Stimulated activated naive CD8-positive, alpha-beta T cell treated with anti-CD3 and anti-CD28 coated beads, Interleukin-15, Interleukin-2, amounts not matched to agents 100 ng/mL and 50 ng/mL, for 24 hours (primary cell): ENCODE measurements at regions not wholly inside any gene's neighbourhood (a gene's known extent, or its start where the extent isn't known, plus 50 kb on each side); places are given as distances from the start of the nearest gene placed in this dataset.
"Not testable (repeated sequence)": the region's sequence is repeated elsewhere in the genome, so short reads cannot be mapped to it uniquely, and the experiment has no call there.

Experiments used
- H3K27ac Mint-ChIP-seq: one replicate; pipeline ENCODE4 v1.8.0; 2021; ENCODE audit warnings: mild to moderate bottlenecking, mixed read lengths
- H3K27me3 Mint-ChIP-seq: one replicate; pipeline ENCODE4 v1.8.0; 2021; ENCODE audit warnings: mixed read lengths
- H3K36me3 Mint-ChIP-seq: one replicate; pipeline ENCODE4 v1.8.0; 2021; ENCODE audit warnings: low read depth, mixed read lengths
- H3K4me1 Mint-ChIP-seq: one replicate; pipeline ENCODE4 v1.8.0; 2021; ENCODE audit warnings: low read depth, mixed read lengths
- H3K4me3 Mint-ChIP-seq: one replicate; pipeline ENCODE4 v1.8.0; 2021; ENCODE audit warnings: mild to moderate bottlenecking, mixed read lengths
- H3K9me3 Mint-ChIP-seq: one replicate; pipeline ENCODE4 v1.8.0; 2021; ENCODE audit warnings: mixed read lengths

- H3K4me1 Mint-ChIP-seq, result no peaks in the 10 kb centered on the region
- no peaks in the 10 kb centered on the region for H3K27me3 Mint-ChIP-seq
- no peaks in the 10 kb centered on the region for H3K36me3 Mint-ChIP-seq
- peaks cover 6% of the 10 kb centered on the region for H3K9me3 Mint-ChIP-seq
- H3K4me3 Mint-ChIP-seq, result no peak overlapping the region
- no peak overlapping the region for H3K27ac Mint-ChIP-seq
Measured at GRCh38 chr2:3108710-3109702, 268.6 kb downstream of the EIPR1 start.

- Mint-ChIP-seq H3K4me1 (no peaks in the 10 kb centered on the region), H3K4me3 (no peak overlapping the region), H3K9me3 (peaks cover 6% of the 10 kb centered on the region), H3K27ac (no peak overlapping the region), H3K27me3 (peaks cover 3% of the 10 kb centered on the region), H3K36me3 (no peaks in the 10 kb centered on the region)
Measured at GRCh38 chr2:3108105-3108504, 269.5 kb downstream of the EIPR1 start.

GRCh38 chr2:3107567-3107966 is 270.1 kb downstream of the EIPR1 start:
- H3K36me3 Mint-ChIP-seq, result no peaks in the 10 kb centered on the region
- H3K9me3 Mint-ChIP-seq, result peaks cover 6% of the 10 kb centered on the region
- peaks cover 3% of the 10 kb centered on the region for H3K27me3 Mint-ChIP-seq
- no peaks in the 10 kb centered on the region for H3K4me1 Mint-ChIP-seq
- H3K27ac Mint-ChIP-seq, result no peak overlapping the region
- H3K4me3 Mint-ChIP-seq, result no peak overlapping the region

GRCh38 chr2:3105814-3106569 is 271.6 kb downstream of the EIPR1 start:
- H3K27me3 Mint-ChIP-seq, result peaks cover 3% of the 10 kb centered on the region

GRCh38 chr2:3104958-3105813 is 272.4 kb downstream of the EIPR1 start:
- not testable (repeated sequence) for H3K4me1 Mint-ChIP-seq, H3K27ac Mint-ChIP-seq, H3K9me3 Mint-ChIP-seq, H3K4me3 Mint-ChIP-seq, H3K27me3 Mint-ChIP-seq, H3K36me3 Mint-ChIP-seq

More at GRCh38 chr2:3105814-3106569, 271.6 kb downstream of the EIPR1 start:
- H3K36me3 Mint-ChIP-seq, result no peaks in the 10 kb centered on the region
- no peak overlapping the region for H3K4me3 Mint-ChIP-seq
- peaks cover 6% of the 10 kb centered on the region for H3K9me3 Mint-ChIP-seq
- no peaks in the 10 kb centered on the region for H3K4me1 Mint-ChIP-seq
- no peak overlapping the region for H3K27ac Mint-ChIP-seq

- H3K4me3 Mint-ChIP-seq, result no peak overlapping the region
- peaks cover 3% of the 10 kb centered on the region for H3K27me3 Mint-ChIP-seq
- H3K27ac Mint-ChIP-seq, result no peak overlapping the region
- H3K36me3 Mint-ChIP-seq, result no peaks in the 10 kb centered on the region
- no peaks in the 10 kb centered on the region for H3K4me1 Mint-ChIP-seq
- no peaks in the 10 kb centered on the region for H3K9me3 Mint-ChIP-seq
Measured at GRCh38 chr2:3104261-3104660, 273.4 kb downstream of the EIPR1 start.

- Mint-ChIP-seq H3K27ac (no peak overlapping the region), H3K27me3 (peaks cover 3% of the 10 kb centered on the region), H3K4me1 (no peaks in the 10 kb centered on the region), H3K9me3 (no peaks in the 10 kb centered on the region), H3K36me3 (no peaks in the 10 kb centered on the region), H3K4me3 (no peak overlapping the region)
Measured at GRCh38 chr2:3102922-3103569, 274.6 kb downstream of the EIPR1 start.

GRCh38 chr2:3102081-3102921 is 275.3 kb downstream of the EIPR1 start:
- Mint-ChIP-seq H3K4me1 (no peaks in the 10 kb centered on the region), H3K9me3 (no peaks in the 10 kb centered on the region), H3K27me3 (peaks cover 3% of the 10 kb centered on the region), H3K27ac (no peak overlapping the region), H3K36me3 (no peaks in the 10 kb centered on the region), H3K4me3 (no peak overlapping the region)

GRCh38 chr2:3101016-3101942 is 276.3 kb downstream of the EIPR1 start:
- Mint-ChIP-seq H3K9me3 (no peaks in the 10 kb centered on the region), H3K4me1 (no peaks in the 10 kb centered on the region), H3K27me3 (peaks cover 3% of the 10 kb centered on the region), H3K27ac (no peak overlapping the region), H3K36me3 (no peaks in the 10 kb centered on the region), H3K4me3 (no peak overlapping the region)

- H3K4me3 Mint-ChIP-seq, result no peak overlapping the region
- H3K4me1 Mint-ChIP-seq, result no peaks in the 10 kb centered on the region
- no peaks in the 10 kb centered on the region for H3K9me3 Mint-ChIP-seq
- H3K36me3 Mint-ChIP-seq, result no peaks in the 10 kb centered on the region
- H3K27me3 Mint-ChIP-seq, result peaks cover 3% of the 10 kb centered on the region
- no peak overlapping the region for H3K27ac Mint-ChIP-seq
Measured at GRCh38 chr2:3100386-3100785, 277.2 kb downstream of the EIPR1 start.

- H3K9me3 Mint-ChIP-seq, result no peaks in the 10 kb centered on the region
- H3K36me3 Mint-ChIP-seq, result no peaks in the 10 kb centered on the region
- H3K4me3 Mint-ChIP-seq, result no peak overlapping the region
- no peaks in the 10 kb centered on the region for H3K4me1 Mint-ChIP-seq
- H3K27me3 Mint-ChIP-seq, result peaks cover 3% of the 10 kb centered on the region
- H3K27ac Mint-ChIP-seq, result no peak overlapping the region
Measured at GRCh38 chr2:3099860-3100234, 277.8 kb downstream of the EIPR1 start.

- no peaks in the 10 kb centered on the region for H3K9me3 Mint-ChIP-seq
- H3K36me3 Mint-ChIP-seq, result no peaks in the 10 kb centered on the region
- H3K4me3 Mint-ChIP-seq, result no peak overlapping the region
- H3K27ac Mint-ChIP-seq, result no peak overlapping the region
- peaks cover 3% of the 10 kb centered on the region for H3K27me3 Mint-ChIP-seq
- no peaks in the 10 kb centered on the region for H3K4me1 Mint-ChIP-seq
Measured at GRCh38 chr2:3099145-3099859, 278.3 kb downstream of the EIPR1 start.
